HG03095 (cell line): ENCODE measurements at regions not wholly inside any gene's neighbourhood (a gene's known extent, or its start where the extent isn't known, plus 50 kb on each side); places are given as distances from the start of the nearest gene placed in this dataset.
"Not testable (repeated sequence)": the region's sequence is repeated elsewhere in the genome, so short reads cannot be mapped to it uniquely, and the experiment has no call there.

ENCODE experiments used
- ATAC-seq: cut with Tn5 transposase; IDR thresholded peaks from one replicate; pipeline ENCODE4 v1.9.1; 2021; ENCODE audit warnings: moderate library complexity; ENCODE audit not compliant: unreplicated experiment

GRCh38 chr5:117133198-117133597 lies 558.6 kb upstream of the SEMA6A start:
- no peak for ATAC-seq

GRCh38 chr5:117131876-117132275 lies 557.3 kb upstream of the SEMA6A start:
- no peak for ATAC-seq

- peak; percentile 97 for ATAC-seq
Observed at GRCh38 chr5:117131048-117131679, 556.5 kb upstream of the SEMA6A start.

- ATAC-seq, result no peak
Observed at GRCh38 chr5:117118499-117118898, 543.9 kb upstream of the SEMA6A start.

- ATAC-seq, result not testable (repeated sequence)
Observed at GRCh38 chr5:117117314-117117713, 542.7 kb upstream of the SEMA6A start.

- ATAC-seq, result no peak
Observed at GRCh38 chr5:117110548-117110947, 535.9 kb upstream of the SEMA6A start.

- no peak for ATAC-seq
Observed at GRCh38 chr5:117107859-117108258, 533.2 kb upstream of the SEMA6A start.

- no peak for ATAC-seq
Observed at GRCh38 chr5:117103703-117104102, 529.1 kb upstream of the SEMA6A start.

GRCh38 chr5:117102591-117102990 lies 528.0 kb upstream of the SEMA6A start:
- no peak for ATAC-seq

GRCh38 chr5:117100176-117100575 lies 525.6 kb upstream of the SEMA6A start:
- no peak for ATAC-seq

GRCh38 chr5:117098094-117098493 lies 523.5 kb upstream of the SEMA6A start:
- no peak for ATAC-seq

- ATAC-seq, result no peak
Observed at GRCh38 chr5:117095346-117096332, 521.0 kb upstream of the SEMA6A start.

- no peak for ATAC-seq
Observed at GRCh38 chr5:117094114-117094815, 519.6 kb upstream of the SEMA6A start.

GRCh38 chr5:117093653-117094052 lies 519.0 kb upstream of the SEMA6A start:
- ATAC-seq, result no peak

GRCh38 chr5:117089001-117089400 lies 514.4 kb upstream of the SEMA6A start:
- no peak for ATAC-seq

- ATAC-seq, result no peak
Observed at GRCh38 chr5:117088176-117088575, 513.6 kb upstream of the SEMA6A start.

- ATAC-seq, result no peak
Observed at GRCh38 chr5:117084067-117084466, 509.4 kb upstream of the SEMA6A start.

- no peak for ATAC-seq
Observed at GRCh38 chr5:117082977-117083376, 508.4 kb upstream of the SEMA6A start.

- no peak for ATAC-seq
Observed at GRCh38 chr5:117077142-117077541, 502.5 kb upstream of the SEMA6A start.

- no peak for ATAC-seq
Observed at GRCh38 chr5:117072439-117072838, 497.8 kb upstream of the SEMA6A start.

GRCh38 chr5:117065800-117066199 lies 491.2 kb upstream of the SEMA6A start:
- no peak for ATAC-seq
